Activated CD4-positive, alpha-beta T cell treated with anti-CD3 and anti-CD28 coated beads, Interleukin-2, amount 10 ng/mL, durations not matched to agents 24 days and 14 days (primary cell): ENCODE measurements at regions not wholly inside any gene's neighbourhood (a gene's known extent, or its start where the extent isn't known, plus 50 kb on each side); places are given as distances from the start of the nearest gene placed in this dataset.

ENCODE experiments used
- DNase-seq: peaks from one replicate; pipeline ENCODE4 v3.0.0; 2022
- H3K27ac Mint-ChIP-seq: one replicate; pipeline ENCODE4 v1.8.0; 2022; ENCODE audit warnings: mild to moderate bottlenecking, mixed read lengths
- H3K27me3 Mint-ChIP-seq: one replicate; pipeline ENCODE4 v1.8.0; 2022; ENCODE audit warnings: mixed read lengths
- H3K36me3 Mint-ChIP-seq: one replicate; pipeline ENCODE4 v1.8.0; 2022; ENCODE audit warnings: low read depth, mild to moderate bottlenecking, mixed read lengths
- H3K4me1 Mint-ChIP-seq: one replicate; pipeline ENCODE4 v1.8.0; 2021; ENCODE audit warnings: mixed read lengths
- H3K4me3 Mint-ChIP-seq: one replicate; pipeline ENCODE4 v1.8.0; 2022; ENCODE audit warnings: mild to moderate bottlenecking, moderate library complexity, mixed read lengths
- H3K9me3 Mint-ChIP-seq: one replicate; pipeline ENCODE4 v1.8.0; 2021; ENCODE audit warnings: mixed read lengths
- intact Hi-C: fragments of 100-400 bp; cut with micrococcal nuclease; formaldehyde crosslinking; loops from one replicate; pipeline ENCODE4 v1.15.1; 2023

DNA sequence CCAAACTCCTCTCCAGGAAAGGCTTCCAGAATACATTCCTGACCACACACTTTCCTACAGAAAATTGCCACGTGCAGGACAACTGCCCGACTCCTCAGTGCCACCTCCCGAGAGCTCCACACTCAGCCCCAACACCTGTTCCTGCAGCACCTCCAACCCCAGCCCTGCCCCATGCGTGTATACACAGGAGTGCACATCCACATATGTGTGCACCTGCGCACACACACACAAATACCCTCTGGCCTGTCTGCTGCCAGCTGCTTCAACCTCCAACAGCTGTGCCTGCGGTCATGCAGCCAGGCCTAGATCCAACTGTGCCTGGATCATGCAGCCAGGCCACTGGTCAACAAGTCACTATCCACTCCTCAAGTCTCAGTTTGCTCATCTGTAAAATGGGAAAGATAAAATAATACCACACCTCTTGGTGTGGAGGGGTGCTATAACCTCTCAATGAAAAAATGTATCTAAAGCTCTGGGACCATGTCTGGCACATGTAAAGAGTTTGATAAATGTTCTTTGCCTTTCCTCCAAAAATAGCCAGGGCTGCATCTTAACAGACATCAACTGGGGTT, 152.1 kb upstream of the ID2 start:
- Mint-ChIP-seq H3K36me3 (peaks cover 5% of the 10 kb centered on the region), H3K27ac (peak overlapping the region; percentile 7), H3K4me1 (peaks cover 11% of the 10 kb centered on the region), H3K9me3 (peaks cover 17% of the 10 kb centered on the region), H3K4me3 (no peak overlapping the region), H3K27me3 (no peaks in the 10 kb centered on the region)
- intact Hi-C loops, result no loop called here
- no peak for DNase-seq

DNA sequence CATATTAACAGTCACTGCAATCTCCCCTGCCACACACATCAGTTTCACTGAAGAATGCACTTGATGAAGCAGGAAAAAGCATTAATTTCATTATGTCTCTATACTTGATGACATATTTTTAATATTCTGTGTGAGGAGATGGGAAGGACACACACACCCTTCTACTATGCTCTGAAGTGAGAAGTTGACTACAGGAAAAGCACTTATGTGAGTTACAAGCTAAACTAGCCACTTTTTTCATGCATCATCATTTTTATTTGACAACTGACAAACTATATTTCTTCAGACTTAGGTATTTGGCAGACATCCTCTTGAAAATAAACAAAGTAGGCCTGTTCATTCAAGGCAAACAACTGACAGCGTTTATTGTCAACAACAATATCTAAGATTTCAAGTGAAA, 150.4 kb upstream of the ID2 start:
- Mint-ChIP-seq H3K27ac (no peak overlapping the region), H3K4me1 (peaks cover 10% of the 10 kb centered on the region), H3K9me3 (peaks cover 17% of the 10 kb centered on the region), H3K4me3 (no peak overlapping the region), H3K36me3 (peaks cover 5% of the 10 kb centered on the region), H3K27me3 (no peaks in the 10 kb centered on the region)
- no peak for DNase-seq
- intact Hi-C loops, result no loop called here

DNA sequence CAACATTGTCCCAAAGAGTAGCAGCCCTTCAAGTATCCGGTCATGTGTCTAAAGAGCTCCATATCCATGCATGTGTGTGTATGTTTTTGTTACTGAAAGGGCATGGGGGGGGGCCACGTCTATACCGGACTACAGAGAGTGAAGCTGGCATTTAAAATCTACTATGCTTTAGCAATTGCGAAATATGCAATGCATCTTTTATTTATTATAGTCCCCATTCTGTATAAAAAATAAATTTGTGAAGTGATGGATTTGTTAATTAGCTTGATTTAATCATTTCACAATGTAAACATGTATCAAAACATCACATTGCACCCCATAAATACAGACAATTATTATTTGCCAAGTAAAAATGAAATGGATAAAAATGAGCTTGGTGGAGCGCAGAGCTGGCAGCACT, 149.4 kb upstream of the ID2 start:
- no peak overlapping the region for H3K27ac Mint-ChIP-seq

DNA sequence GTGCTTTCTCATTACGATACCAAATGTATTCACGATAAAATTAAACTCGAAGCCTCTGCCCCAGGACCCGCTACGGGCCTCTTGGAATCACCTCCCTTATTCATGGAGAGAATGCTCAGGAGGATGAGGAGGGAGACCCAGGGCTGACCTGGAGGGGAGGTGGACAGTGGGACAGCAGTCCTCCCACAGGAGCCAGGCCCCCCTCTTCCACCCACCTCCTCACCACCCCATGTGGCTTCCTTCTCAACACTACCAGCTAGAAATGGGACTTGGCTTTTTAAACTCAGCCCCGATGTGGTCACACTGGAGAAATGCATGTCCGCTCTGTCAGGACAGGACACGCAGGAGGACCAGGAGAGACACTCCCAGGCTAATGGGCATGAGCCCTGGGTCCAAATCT, 147.9 kb upstream of the ID2 start:
- Mint-ChIP-seq H3K27me3 (no peaks in the 10 kb centered on the region), H3K4me3 (no peak overlapping the region), H3K4me1 (peaks cover 28% of the 10 kb centered on the region), H3K27ac (no peak overlapping the region), H3K36me3 (peaks cover 5% of the 10 kb centered on the region), H3K9me3 (peaks cover 17% of the 10 kb centered on the region)
- no peak for DNase-seq
- intact Hi-C loops, result no loop called here

More for the DNA sequence above, 149.4 kb upstream of the ID2 start:
- peaks cover 17% of the 10 kb centered on the region for H3K9me3 Mint-ChIP-seq
- H3K36me3 Mint-ChIP-seq, result peaks cover 5% of the 10 kb centered on the region
- intact Hi-C loops, result no loop called here
- H3K4me3 Mint-ChIP-seq, result no peak overlapping the region
- no peak for DNase-seq
- no peaks in the 10 kb centered on the region for H3K27me3 Mint-ChIP-seq
- H3K4me1 Mint-ChIP-seq, result peaks cover 16% of the 10 kb centered on the region

DNA sequence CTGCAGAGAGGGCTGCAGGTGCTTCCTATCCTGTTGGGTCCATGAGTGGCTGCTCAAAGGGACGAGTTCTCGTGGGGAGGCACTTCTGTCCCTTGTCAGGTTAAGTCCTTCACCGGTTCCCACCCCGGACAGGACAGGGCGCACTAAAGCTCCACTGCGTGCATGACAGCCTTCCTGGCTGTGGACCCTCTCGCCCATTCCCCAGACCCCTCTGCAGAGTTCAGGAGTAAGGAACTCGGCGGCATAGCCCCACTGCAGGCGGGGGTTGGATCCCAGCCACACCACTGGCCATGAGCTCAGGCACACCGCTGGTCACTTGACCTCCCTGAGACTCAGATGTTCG, 147.5 kb upstream of the ID2 start:
- Mint-ChIP-seq H3K27ac (no peak overlapping the region), H3K4me1 (peaks cover 30% of the 10 kb centered on the region), H3K4me3 (no peak overlapping the region), H3K36me3 (peaks cover 5% of the 10 kb centered on the region), H3K9me3 (peaks cover 17% of the 10 kb centered on the region), H3K27me3 (no peaks in the 10 kb centered on the region)
- no peak for DNase-seq
- intact Hi-C loops, result no loop called here

DNA sequence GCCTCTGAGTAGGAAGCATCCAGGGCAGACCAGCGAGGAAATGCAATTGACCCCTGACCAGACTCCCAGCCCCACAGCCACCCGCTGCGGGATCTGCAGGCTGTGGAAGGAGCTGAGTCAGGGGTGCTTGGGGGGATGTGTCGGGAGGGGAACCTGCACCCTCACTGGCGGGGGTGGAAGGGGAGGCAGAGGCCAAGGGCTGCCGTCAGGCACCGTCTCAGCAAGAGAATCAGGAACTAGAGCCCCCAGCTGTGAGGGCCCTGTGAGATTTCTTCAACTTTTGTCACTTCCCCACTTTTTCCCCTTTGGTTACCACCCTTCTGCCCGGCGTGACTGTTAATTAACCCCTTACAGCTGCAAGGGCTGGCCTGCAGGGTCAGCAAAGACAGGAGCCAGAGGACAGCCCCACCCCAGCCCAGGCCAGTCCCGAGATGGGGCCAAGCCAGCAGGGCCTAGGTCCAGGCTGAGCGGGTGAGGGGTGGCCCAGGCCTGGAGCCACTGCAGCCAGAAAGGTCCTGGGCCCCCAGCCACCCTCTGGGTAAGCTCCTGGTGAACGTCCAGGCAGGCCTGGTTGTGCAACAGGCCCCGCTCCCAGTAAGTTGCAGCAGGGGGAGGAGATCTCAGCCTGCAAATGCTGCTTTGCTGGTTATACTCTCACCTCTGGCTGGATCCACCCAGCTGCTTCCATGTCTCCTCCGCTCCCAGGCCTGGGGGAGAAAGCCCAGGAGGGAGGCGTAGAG, 147.0 kb upstream of the ID2 start:
- H3K36me3 Mint-ChIP-seq, result peaks cover 5% of the 10 kb centered on the region

DNA sequence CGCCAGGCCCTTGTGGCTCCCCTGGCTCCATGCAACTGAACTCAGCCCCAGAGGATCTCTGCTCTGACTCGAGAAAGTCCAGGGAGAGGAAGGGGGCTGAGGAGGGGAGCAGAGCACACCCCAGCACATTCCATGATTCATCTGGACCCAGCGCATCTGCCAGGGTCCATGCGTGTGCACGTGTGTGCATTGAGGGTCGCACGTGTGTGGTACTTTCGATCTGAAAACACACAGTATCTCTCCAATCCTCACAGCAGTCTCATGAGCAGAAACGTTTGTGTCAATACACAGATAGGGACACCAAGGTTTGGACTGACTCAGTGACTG, 146.4 kb upstream of the ID2 start:
- DNase-seq, result no peak
- H3K4me3 Mint-ChIP-seq, result no peak overlapping the region
- H3K9me3 Mint-ChIP-seq, result peaks cover 10% of the 10 kb centered on the region
- no peaks in the 10 kb centered on the region for H3K27me3 Mint-ChIP-seq
- intact Hi-C loops, result no loop called here
- H3K36me3 Mint-ChIP-seq, result peaks cover 3% of the 10 kb centered on the region
- H3K27ac Mint-ChIP-seq, result no peak overlapping the region
- H3K4me1 Mint-ChIP-seq, result peaks cover 37% of the 10 kb centered on the region

More for the DNA sequence above, 147.0 kb upstream of the ID2 start:
- DNase-seq, result no peak
- H3K9me3 Mint-ChIP-seq, result peaks cover 12% of the 10 kb centered on the region
- no peak overlapping the region for H3K27ac Mint-ChIP-seq
- peaks cover 32% of the 10 kb centered on the region for H3K4me1 Mint-ChIP-seq
- no peaks in the 10 kb centered on the region for H3K27me3 Mint-ChIP-seq
- H3K4me3 Mint-ChIP-seq, result no peak overlapping the region
- intact Hi-C loops, result no loop called here

DNA sequence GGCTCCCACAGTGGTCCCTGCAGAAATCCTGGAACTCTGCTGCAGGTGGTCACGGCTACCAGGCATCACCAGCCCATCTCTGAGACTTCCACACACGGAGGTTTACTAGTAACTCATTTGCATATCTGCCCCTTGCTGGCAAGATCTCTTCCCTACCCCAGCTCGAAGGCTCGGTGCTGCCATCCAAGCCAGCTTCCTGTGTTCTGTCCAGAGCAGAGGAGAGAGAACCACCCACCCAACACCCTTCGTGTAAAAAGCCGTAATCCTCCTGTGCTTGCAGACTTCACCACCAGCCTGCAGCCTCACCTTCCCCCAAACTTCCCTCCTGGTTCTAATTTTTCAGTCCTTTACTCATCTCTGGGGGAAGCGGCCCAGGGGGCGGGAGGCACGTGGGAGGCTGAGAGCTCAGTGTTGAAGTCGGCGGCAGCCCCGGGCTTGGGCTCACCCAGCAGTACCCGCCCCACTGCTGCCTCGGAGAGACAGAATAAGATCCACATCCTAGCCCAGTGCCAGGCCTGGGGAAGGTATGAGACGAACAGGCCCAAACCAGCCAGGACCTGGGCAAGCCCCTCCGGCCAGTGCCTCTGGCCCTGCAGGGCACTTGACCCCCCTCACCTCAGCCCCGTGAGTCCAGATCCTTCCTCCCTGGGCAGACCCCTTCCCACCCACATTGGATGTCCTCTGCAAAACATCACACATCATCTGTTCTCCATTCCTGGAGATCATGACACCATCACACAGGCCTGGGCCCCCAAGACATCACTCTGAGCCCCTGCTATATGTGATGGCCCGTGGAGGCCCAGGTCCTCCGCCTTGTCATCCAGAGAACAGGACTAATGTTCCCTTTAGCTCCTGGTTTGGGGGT, 145.8 kb upstream of the ID2 start:
- DNase-seq, result no peak
- Mint-ChIP-seq H3K4me1 (peaks cover 43% of the 10 kb centered on the region), H3K36me3 (peaks cover 3% of the 10 kb centered on the region), H3K27ac (peak overlapping the region; percentile 48), H3K9me3 (peaks cover 10% of the 10 kb centered on the region), H3K27me3 (no peaks in the 10 kb centered on the region), H3K4me3 (no peak overlapping the region)
- intact Hi-C loops, result no loop called here

DNA sequence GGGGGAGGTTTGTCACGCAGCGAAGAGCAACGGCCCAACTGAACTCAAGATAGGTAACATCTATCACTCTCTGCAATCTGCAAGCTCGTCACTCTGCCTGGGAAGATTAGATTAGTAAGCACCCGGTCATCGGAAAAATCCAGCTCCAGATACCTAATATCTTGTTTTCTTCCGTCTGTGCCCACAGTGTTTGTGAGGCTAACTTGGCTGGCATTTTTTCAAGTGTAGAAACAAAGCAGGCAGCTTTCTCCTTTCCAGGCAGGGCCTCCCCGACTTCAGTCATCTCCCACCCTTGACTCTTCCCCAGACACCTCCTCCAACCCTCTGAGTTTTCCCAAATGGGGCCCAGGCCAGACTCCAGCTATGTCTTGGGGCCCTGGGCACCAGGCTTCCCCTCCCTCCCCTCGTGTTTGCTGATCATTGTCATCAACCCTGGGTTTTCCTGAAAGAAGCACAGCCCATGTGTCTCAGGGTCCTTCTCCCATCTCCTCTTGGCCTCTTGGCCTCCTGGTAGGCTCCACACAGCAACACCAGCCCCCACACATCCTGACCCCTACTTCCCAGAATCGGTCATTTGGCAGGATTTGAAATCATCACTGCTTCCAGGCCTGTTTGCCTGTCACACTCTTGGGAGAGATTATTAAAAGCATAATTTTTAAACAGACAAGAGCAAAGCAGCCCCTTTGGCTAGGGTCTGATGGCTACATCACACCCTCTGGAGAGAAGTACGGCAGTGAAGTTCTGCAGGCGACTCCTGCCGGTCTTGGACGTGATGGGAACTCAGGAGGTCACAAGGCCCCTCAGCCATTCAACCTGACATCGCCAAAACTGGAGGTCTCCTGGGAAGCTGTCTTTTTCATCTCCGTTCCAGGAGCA, 144.9 kb upstream of the ID2 start:
- peaks cover 1% of the 10 kb centered on the region for H3K36me3 Mint-ChIP-seq
- peaks cover 10% of the 10 kb centered on the region for H3K9me3 Mint-ChIP-seq
- H3K4me1 Mint-ChIP-seq, result peaks cover 52% of the 10 kb centered on the region
- H3K4me3 Mint-ChIP-seq, result no peak overlapping the region
- H3K27me3 Mint-ChIP-seq, result no peaks in the 10 kb centered on the region
- intact Hi-C loops, result no loop called here
- DNase-seq, result no peak
- peak overlapping the region; percentile 48 for H3K27ac Mint-ChIP-seq

DNA sequence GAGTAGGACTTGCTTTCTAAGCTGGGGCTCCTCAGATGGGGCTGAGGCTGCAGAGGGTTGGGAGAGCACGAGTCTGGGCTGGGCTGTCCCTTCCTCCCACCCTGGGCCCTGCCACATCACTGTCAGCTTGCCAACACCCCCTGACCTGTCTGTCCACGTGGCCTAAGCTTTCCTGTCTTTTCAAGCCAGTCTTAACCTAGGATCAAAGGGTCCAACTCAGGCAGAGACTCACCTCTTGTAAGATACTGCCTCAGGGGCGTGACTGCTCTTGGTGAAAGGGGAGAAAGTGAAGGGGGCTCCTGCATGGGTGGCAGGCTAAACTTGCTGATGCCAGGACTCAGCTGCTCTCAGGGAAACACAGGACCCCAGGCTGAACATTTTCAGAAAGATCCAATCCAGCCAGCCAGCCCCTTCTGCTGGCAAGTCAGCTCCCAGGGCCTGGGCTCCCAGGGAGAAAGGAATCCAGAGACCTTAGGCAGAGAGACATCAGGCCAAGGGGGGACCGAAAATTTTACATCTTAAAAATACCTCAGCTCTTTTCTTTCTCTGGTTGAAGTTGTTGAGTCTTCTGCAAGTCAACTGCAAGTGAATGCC, 144.2 kb upstream of the ID2 start:
- Mint-ChIP-seq H3K4me3 (no peak overlapping the region), H3K36me3 (no peaks in the 10 kb centered on the region), H3K9me3 (peaks cover 6% of the 10 kb centered on the region), H3K4me1 (peaks cover 59% of the 10 kb centered on the region), H3K27me3 (no peaks in the 10 kb centered on the region), H3K27ac (peak overlapping the region; percentile 76)
- no peak for DNase-seq
- intact Hi-C loops, result no loop called here

DNA sequence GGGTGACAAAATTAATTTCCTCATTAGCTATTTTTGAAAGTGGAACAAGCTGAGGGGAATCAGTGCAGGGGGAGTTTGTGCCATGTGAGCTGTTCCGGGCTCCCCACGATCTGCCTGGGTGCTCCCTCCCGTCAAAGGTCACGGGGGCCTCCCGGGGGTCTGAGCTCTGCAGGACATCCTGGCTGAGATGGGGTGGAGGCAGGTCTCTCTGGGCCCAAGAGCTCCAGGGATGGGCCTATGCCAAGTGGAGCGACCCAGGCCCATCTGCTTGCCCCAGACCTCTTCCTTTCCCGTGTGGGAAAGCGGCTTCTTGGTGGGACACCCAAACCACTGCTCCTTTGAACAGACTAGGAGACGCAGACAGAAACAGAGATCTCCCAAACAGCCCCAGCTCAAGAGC, 143.3 kb upstream of the ID2 start:
- H3K4me3 Mint-ChIP-seq, result no peak overlapping the region
- H3K4me1 Mint-ChIP-seq, result peaks cover 68% of the 10 kb centered on the region
- intact Hi-C loops, result no loop called here
- no peaks in the 10 kb centered on the region for H3K27me3 Mint-ChIP-seq
- H3K27ac Mint-ChIP-seq, result peak overlapping the region; percentile 76
- no peaks in the 10 kb centered on the region for H3K36me3 Mint-ChIP-seq
- H3K9me3 Mint-ChIP-seq, result peaks cover 1% of the 10 kb centered on the region
- no peak for DNase-seq

DNA sequence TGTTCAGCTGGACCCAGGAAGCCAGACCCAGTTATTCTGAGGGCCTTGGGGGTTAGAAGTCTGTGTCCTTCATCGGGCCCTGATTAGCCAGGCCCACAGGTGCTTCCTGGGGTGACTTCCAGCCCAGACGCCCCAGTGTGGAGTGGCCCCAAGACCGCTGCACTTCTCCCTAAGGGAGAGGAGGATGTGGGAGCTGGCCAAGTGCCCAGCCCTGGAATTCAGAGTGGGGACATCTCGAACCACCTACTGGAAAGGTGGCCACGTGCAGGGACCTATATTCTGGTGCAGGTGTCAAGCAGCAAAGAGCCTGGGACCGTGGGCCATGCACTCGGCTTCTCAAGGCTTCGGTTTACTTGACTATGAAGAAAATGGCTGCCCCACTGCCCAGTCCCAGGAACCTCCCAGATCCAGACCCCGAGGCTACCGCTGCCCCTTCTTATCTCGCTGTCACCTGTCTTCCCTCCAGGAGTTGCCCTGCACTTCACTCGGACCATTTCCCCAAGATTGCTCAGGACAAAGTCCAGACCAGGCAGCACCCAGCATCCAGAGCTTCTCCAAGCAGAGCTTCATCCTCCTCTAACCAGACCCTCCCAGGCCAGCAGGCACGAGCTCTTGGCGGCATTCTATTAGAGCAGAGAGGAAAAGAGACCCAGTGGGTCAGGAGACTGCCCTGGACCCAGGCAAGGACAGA, 142.8 kb upstream of the ID2 start:
- Mint-ChIP-seq H3K36me3 (no peaks in the 10 kb centered on the region), H3K27ac (peak overlapping the region; percentile 78)

More for the DNA sequence above, 142.8 kb upstream of the ID2 start:
- no peak for DNase-seq
- H3K9me3 Mint-ChIP-seq, result no peaks in the 10 kb centered on the region
- no peak overlapping the region for H3K4me3 Mint-ChIP-seq
- H3K27me3 Mint-ChIP-seq, result no peaks in the 10 kb centered on the region
- peaks cover 72% of the 10 kb centered on the region for H3K4me1 Mint-ChIP-seq
- intact Hi-C loops, result no loop called here
